Gastrocnemius medialis (tissue), 4 donors: ENCODE measurements at regions not wholly inside any gene's neighbourhood (a gene's known extent, or its start where the extent isn't known, plus 50 kb on each side); places are given as distances from the start of the nearest gene placed in this dataset.

Experiments used
- CTCF ChIP-seq, 5 experiments: fragments of 450-650 bp in 3 of 5; fragments of 200-600 bp in 2 of 5; sonication (generic) in 2 of 5; IDR thresholded peaks in 4 of 5; conservative IDR thresholded peaks in 1 of 5; 1 replicate in 4 of 5; 2 replicates in 1 of 5; pipeline ENCODE4 v1.5.1; 2016 to 2019; ENCODE audit warnings: antibody characterized with exemption in 5 of 5, mild to moderate bottlenecking in 3 of 5, moderate library complexity in 3 of 5
- POLR2A ChIP-seq, 2 donors: fragments of 450-650 bp; IDR thresholded peaks; one replicate each; pipeline ENCODE4 v1.6.1; 2017; ENCODE audit warnings: antibody characterized with exemption in 2 of 2, mild to moderate bottlenecking in 2 of 2, moderate library complexity in 2 of 2

- TF ChIP-seq CTCF (IDR thresholded peaks at IDR 0.05 in 4 of 5, conservative IDR thresholded peaks at IDR 0.05 in 1 of 5) (no peak), POLR2A (IDR thresholded peaks at IDR 0.05) (no peak)
These were observed 160.5 kb downstream of the THBS2 start for GRCh38 chr6:169093066-169093723.
